Body of pancreas (tissue), 4 donors: ENCODE measurements at regions not wholly inside any gene's neighbourhood (a gene's known extent, or its start where the extent isn't known, plus 50 kb on each side); places are given as distances from the start of the nearest gene placed in this dataset.

Experiments
- POLR2A ChIP-seq, 3 donors: fragments of 450-650 bp; IDR thresholded peaks; one replicate each; pipeline ENCODE4 v1.6.1; 2016; ENCODE audit warnings: antibody characterized with exemption in 3 of 3, mild to moderate bottlenecking in 2 of 3
- TF ChIP-seq, protein P1 (sequence below), 7 experiments: fragments of 450-650 bp in 4 of 7; fragments of 200-600 bp in 3 of 7; sonication (generic) in 3 of 7; IDR thresholded peaks; one replicate each; pipeline ENCODE4 v1.5.1; 2016 to 2019; ENCODE audit warnings: antibody characterized with exemption in 7 of 7

DNA sequence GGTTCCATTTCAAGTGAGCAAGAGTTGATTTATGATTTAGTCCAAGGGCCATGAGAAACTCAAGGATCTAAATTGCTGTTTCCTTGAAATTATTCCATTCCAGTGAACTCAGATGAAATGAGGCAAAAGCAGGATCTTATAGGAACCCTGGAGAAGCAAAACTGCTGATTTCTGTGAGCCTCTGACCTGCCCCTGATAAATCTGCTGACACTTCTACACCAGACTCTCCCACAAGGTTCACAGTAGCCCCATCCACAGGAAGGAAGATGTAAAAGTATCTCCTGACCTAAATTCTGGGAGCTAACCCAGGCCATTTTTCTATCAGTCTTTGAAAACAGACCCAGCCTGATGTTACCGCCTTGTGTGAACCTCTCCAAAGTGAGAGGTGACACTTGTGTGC lies 987.6 kb upstream of the AUTS2 start:
- no peak for TF ChIP-seq POLR2A (IDR thresholded peaks at IDR 0.05)
- TF ChIP-seq, protein P1, sequence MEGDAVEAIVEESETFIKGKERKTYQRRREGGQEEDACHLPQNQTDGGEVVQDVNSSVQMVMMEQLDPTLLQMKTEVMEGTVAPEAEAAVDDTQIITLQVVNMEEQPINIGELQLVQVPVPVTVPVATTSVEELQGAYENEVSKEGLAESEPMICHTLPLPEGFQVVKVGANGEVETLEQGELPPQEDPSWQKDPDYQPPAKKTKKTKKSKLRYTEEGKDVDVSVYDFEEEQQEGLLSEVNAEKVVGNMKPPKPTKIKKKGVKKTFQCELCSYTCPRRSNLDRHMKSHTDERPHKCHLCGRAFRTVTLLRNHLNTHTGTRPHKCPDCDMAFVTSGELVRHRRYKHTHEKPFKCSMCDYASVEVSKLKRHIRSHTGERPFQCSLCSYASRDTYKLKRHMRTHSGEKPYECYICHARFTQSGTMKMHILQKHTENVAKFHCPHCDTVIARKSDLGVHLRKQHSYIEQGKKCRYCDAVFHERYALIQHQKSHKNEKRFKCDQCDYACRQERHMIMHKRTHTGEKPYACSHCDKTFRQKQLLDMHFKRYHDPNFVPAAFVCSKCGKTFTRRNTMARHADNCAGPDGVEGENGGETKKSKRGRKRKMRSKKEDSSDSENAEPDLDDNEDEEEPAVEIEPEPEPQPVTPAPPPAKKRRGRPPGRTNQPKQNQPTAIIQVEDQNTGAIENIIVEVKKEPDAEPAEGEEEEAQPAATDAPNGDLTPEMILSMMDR (IDR thresholded peaks at IDR 0.05), result no peak
